HG02588 (cell line): ENCODE measurements at regions not wholly inside any gene's neighbourhood (a gene's known extent, or its start where the extent isn't known, plus 50 kb on each side); places are given as distances from the start of the nearest gene placed in this dataset.

Experiments
- ATAC-seq: cut with Tn5 transposase; IDR thresholded peaks from one replicate; pipeline ENCODE4 v1.9.1; 2021; ENCODE audit warnings: mild to moderate bottlenecking, moderate library complexity; ENCODE audit not compliant: unreplicated experiment

- no peak for ATAC-seq
Observed at GRCh38 chr16:79408355-79408754, 192.2 kb downstream of the MAF start.

GRCh38 chr16:79407461-79408135, 192.9 kb downstream of the MAF start:
- ATAC-seq = no peak

- no peak for ATAC-seq
Observed at GRCh38 chr16:79407005-79407404, 193.5 kb downstream of the MAF start.

GRCh38 chr16:79404571-79404970, 196.0 kb downstream of the MAF start:
- no peak for ATAC-seq

- ATAC-seq = no peak
Observed at GRCh38 chr16:79403534-79403933, 197.0 kb downstream of the MAF start.

GRCh38 chr16:79402920-79403319, 197.6 kb downstream of the MAF start:
- no peak for ATAC-seq

- no peak for ATAC-seq
Observed at GRCh38 chr16:79402356-79402755, 198.2 kb downstream of the MAF start.

- no peak for ATAC-seq
Observed at GRCh38 chr16:79401782-79402181, 198.8 kb downstream of the MAF start.

- no peak for ATAC-seq
Observed at GRCh38 chr16:79401157-79401556, 199.4 kb downstream of the MAF start.

- ATAC-seq = no peak
Observed at GRCh38 chr16:79400462-79401149, 199.9 kb downstream of the MAF start.

- ATAC-seq = no peak
Observed at GRCh38 chr16:79395591-79395990, 204.9 kb downstream of the MAF start.

GRCh38 chr16:79394206-79394605, 206.3 kb downstream of the MAF start:
- no peak for ATAC-seq

- ATAC-seq = no peak
Observed at GRCh38 chr16:79393564-79393963, 207.0 kb downstream of the MAF start.

- ATAC-seq = no peak
Observed at GRCh38 chr16:79393127-79393526, 207.4 kb downstream of the MAF start.

GRCh38 chr16:79392081-79392480, 208.5 kb downstream of the MAF start:
- ATAC-seq = no peak

GRCh38 chr16:79391395-79391794, 209.1 kb downstream of the MAF start:
- no peak for ATAC-seq

- no peak for ATAC-seq
Observed at GRCh38 chr16:79390481-79391051, 210.0 kb downstream of the MAF start.

GRCh38 chr16:79388396-79388795, 212.1 kb downstream of the MAF start:
- ATAC-seq = no peak

- ATAC-seq = no peak
Observed at GRCh38 chr16:79386299-79386698, 214.2 kb downstream of the MAF start.

GRCh38 chr16:79381603-79382042, 218.9 kb downstream of the MAF start:
- ATAC-seq = no peak

GRCh38 chr16:79380995-79381602, 219.4 kb downstream of the MAF start:
- ATAC-seq = no peak

- ATAC-seq = no peak
Observed at GRCh38 chr16:79379095-79379494, 221.4 kb downstream of the MAF start.
